Spleen (tissue), 7 donors: ENCODE measurements at regions not wholly inside any gene's neighbourhood (a gene's known extent, or its start where the extent isn't known, plus 50 kb on each side); places are given as distances from the start of the nearest gene placed in this dataset.

Experiments
- CTCF ChIP-seq, 11 experiments: fragments of 200-600 bp in 7 of 11; fragments of 450-650 bp in 4 of 11; sonication (generic) in 4 of 11; IDR thresholded peaks in 8 of 11; conservative IDR thresholded peaks in 3 of 11; 1 replicate in 7 of 11; 2 replicates in 4 of 11; pipeline versions ENCODE4 v1.4.0 to v1.8.0; 2016 to 2021; ENCODE audit warnings: antibody characterized with exemption in 11 of 11, inconsistent platforms in 4 of 11, mild to moderate bottlenecking in 1 of 11
- POLR2A ChIP-seq, 3 donors: fragments of 450-650 bp; IDR thresholded peaks; one replicate each; pipeline ENCODE4 v1.5.1; 2017; ENCODE audit warnings: antibody characterized with exemption in 3 of 3, mild to moderate bottlenecking in 1 of 3
- POLR2AphosphoS5 ChIP-seq, 3 donors: sonication (generic); formaldehyde crosslinking; IDR thresholded peaks; one replicate each; pipeline ENCODE4 v1.5.1; 2017; ENCODE audit warnings: antibody characterized with exemption in 3 of 3
- donor health status: DM: no; HTN: no; CAD: no; lungs with moderate emphysema.
- donor health status: DM: no; HTN: no; CAD: no.
- donor health status: DM: no; HTN: no; CAD: no.

- TF ChIP-seq POLR2A (IDR thresholded peaks at IDR 0.05) (no peak), CTCF (IDR thresholded peaks at IDR 0.05 in 8 of 11, conservative IDR thresholded peaks at IDR 0.05 in 3 of 11) (no peak), POLR2AphosphoS5 (IDR thresholded peaks at IDR 0.05) (no peak)
Measured at GRCh38 chr7:81404669-81405068, 365.2 kb downstream of the HGF start.
